ENCODE measurements at regions not wholly inside any gene's neighbourhood (a gene's known extent, or its start where the extent isn't known, plus 50 kb on each side); places are given as distances from the start of the nearest gene placed in this dataset.
"Not testable (repeated sequence)": the region's sequence is repeated elsewhere in the genome, so short reads cannot be mapped to it uniquely, and the experiment has no call there.

DNA sequence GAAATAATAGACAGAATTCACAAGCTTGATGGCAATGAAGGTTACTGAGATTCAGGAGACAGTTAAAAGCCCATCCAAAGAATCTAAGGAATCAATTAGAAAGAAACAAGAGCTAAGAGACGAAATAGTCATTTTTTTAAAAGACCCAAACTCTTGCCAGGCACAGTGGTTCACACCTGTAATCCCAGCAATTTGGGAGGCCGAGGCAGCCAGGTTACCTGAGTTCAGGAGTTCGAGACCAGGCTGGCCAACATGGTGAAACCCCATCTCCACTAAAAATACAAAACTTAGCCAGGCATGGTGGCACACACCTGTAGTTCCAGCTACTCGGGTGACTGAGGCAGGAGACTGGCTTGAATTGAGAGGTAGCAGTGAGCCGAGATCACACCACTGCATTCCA, 647.2 kb upstream of the TPTE start:
- not testable (repeated sequence) for TF ChIP-seq POLR2AphosphoS5 (IDR thresholded peaks at IDR 0.05; ENCODE audit: low read depth); EZH2 (IDR thresholded peaks at IDR 0.05; ENCODE audit: low read depth, unreplicated experiment); EZH2phosphoT487 (IDR thresholded peaks at IDR 0.05; ENCODE audit: unreplicated experiment); JUNB (IDR thresholded peaks at IDR 0.05; ENCODE audit: unreplicated experiment); CREB1 (CRISPR knock-in tag; IDR thresholded peaks at IDR 0.05; ENCODE audit: low read depth); ZNF331 (CRISPR knock-in tag; IDR thresholded peaks at IDR 0.05; ENCODE audit: low read depth); STAT1 (IDR thresholded peaks at IDR 0.05; ENCODE audit: unreplicated experiment); NANOG (IDR thresholded peaks at IDR 0.05; ENCODE audit: borderline replicate concordance); ZNF114 (CRISPR knock-in tag; IDR thresholded peaks at IDR 0.05)
- TF ChIP-seq, protein P1, sequence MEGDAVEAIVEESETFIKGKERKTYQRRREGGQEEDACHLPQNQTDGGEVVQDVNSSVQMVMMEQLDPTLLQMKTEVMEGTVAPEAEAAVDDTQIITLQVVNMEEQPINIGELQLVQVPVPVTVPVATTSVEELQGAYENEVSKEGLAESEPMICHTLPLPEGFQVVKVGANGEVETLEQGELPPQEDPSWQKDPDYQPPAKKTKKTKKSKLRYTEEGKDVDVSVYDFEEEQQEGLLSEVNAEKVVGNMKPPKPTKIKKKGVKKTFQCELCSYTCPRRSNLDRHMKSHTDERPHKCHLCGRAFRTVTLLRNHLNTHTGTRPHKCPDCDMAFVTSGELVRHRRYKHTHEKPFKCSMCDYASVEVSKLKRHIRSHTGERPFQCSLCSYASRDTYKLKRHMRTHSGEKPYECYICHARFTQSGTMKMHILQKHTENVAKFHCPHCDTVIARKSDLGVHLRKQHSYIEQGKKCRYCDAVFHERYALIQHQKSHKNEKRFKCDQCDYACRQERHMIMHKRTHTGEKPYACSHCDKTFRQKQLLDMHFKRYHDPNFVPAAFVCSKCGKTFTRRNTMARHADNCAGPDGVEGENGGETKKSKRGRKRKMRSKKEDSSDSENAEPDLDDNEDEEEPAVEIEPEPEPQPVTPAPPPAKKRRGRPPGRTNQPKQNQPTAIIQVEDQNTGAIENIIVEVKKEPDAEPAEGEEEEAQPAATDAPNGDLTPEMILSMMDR (conservative IDR thresholded peaks at IDR 0.05; ENCODE audit: low read depth in 2 of 2), result not testable (repeated sequence)
- TF ChIP-seq, protein P2, sequence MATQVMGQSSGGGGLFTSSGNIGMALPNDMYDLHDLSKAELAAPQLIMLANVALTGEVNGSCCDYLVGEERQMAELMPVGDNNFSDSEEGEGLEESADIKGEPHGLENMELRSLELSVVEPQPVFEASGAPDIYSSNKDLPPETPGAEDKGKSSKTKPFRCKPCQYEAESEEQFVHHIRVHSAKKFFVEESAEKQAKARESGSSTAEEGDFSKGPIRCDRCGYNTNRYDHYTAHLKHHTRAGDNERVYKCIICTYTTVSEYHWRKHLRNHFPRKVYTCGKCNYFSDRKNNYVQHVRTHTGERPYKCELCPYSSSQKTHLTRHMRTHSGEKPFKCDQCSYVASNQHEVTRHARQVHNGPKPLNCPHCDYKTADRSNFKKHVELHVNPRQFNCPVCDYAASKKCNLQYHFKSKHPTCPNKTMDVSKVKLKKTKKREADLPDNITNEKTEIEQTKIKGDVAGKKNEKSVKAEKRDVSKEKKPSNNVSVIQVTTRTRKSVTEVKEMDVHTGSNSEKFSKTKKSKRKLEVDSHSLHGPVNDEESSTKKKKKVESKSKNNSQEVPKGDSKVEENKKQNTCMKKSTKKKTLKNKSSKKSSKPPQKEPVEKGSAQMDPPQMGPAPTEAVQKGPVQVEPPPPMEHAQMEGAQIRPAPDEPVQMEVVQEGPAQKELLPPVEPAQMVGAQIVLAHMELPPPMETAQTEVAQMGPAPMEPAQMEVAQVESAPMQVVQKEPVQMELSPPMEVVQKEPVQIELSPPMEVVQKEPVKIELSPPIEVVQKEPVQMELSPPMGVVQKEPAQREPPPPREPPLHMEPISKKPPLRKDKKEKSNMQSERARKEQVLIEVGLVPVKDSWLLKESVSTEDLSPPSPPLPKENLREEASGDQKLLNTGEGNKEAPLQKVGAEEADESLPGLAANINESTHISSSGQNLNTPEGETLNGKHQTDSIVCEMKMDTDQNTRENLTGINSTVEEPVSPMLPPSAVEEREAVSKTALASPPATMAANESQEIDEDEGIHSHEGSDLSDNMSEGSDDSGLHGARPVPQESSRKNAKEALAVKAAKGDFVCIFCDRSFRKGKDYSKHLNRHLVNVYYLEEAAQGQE (IDR thresholded peaks at IDR 0.05; ENCODE audit: unreplicated experiment), result not testable (repeated sequence)
